Progenitor cell of endocrine pancreas (in vitro differentiated cells): ENCODE measurements at regions not wholly inside any gene's neighbourhood (a gene's known extent, or its start where the extent isn't known, plus 50 kb on each side); places are given as distances from the start of the nearest gene placed in this dataset.
A peak's percentile ranks its signal among the peaks of the same experiment; 100 is the strongest.

Experiments used
- DNase-seq: peaks from one replicate; pipeline ENCODE4 v3.0.0; 2021; ENCODE audit warnings: low spot score; ENCODE audit not compliant: unreplicated experiment
- H3K27ac Mint-ChIP-seq: 2 replicates; pipeline ENCODE4 v1.8.0; 2021; ENCODE audit warnings: mild to moderate bottlenecking, moderate library complexity, mixed read lengths
- H3K27me3 Mint-ChIP-seq: 2 replicates; pipeline ENCODE4 v1.8.0; 2021; ENCODE audit warnings: mixed read lengths
- H3K36me3 Mint-ChIP-seq: 2 replicates; pipeline ENCODE4 v1.8.0; 2022; ENCODE audit warnings: mixed read lengths; ENCODE audit not compliant: insufficient read depth
- H3K4me1 Mint-ChIP-seq: 2 replicates; pipeline ENCODE4 v1.8.0; 2021; ENCODE audit warnings: low read depth, mixed read lengths
- H3K4me3 Mint-ChIP-seq: 2 replicates; pipeline ENCODE4 v1.8.0; 2021; ENCODE audit warnings: low read depth, mild to moderate bottlenecking, moderate library complexity, mixed read lengths
- H3K9me3 Mint-ChIP-seq: 2 replicates; pipeline ENCODE4 v1.8.0; 2021; ENCODE audit warnings: low read depth, mixed read lengths
- CTCF ChIP-seq: fragments of 200-600 bp; sonication (generic); IDR thresholded peaks from one replicate; pipeline ENCODE4 v1.5.0; 2021; ENCODE audit warnings: antibody characterized with exemption, mild to moderate bottlenecking; ENCODE audit not compliant: unreplicated experiment

- Mint-ChIP-seq H3K4me1 (peaks cover 23% of the 10 kb centered on the region), H3K27ac (no peak overlapping the region), H3K36me3 (no peaks in the 10 kb centered on the region), H3K27me3 (no peaks in the 10 kb centered on the region), H3K4me3 (no peak overlapping the region), H3K9me3 (no peaks in the 10 kb centered on the region)
- TF ChIP-seq CTCF = no peak
- no peak for DNase-seq
Measured at GRCh38 chr1:229203991-229204632, 66.8 kb upstream of the RAB4A start.

- TF ChIP-seq CTCF = no peak
- Mint-ChIP-seq H3K4me1 (peaks cover 24% of the 10 kb centered on the region), H3K27me3 (no peaks in the 10 kb centered on the region)
Measured at GRCh38 chr1:229204921-229205777, 65.8 kb upstream of the RAB4A start.

GRCh38 chr1:229205854-229206253 lies 65.1 kb upstream of the RAB4A start:
- Mint-ChIP-seq H3K27ac (peak overlapping the region; percentile 37), H3K4me1 (peaks cover 22% of the 10 kb centered on the region), H3K27me3 (no peaks in the 10 kb centered on the region), H3K36me3 (no peaks in the 10 kb centered on the region), H3K4me3 (no peak overlapping the region), H3K9me3 (no peaks in the 10 kb centered on the region)
- no peak for DNase-seq
- no peak for TF ChIP-seq CTCF

More at GRCh38 chr1:229204921-229205777, 65.8 kb upstream of the RAB4A start:
- no peaks in the 10 kb centered on the region for H3K36me3 Mint-ChIP-seq
- H3K9me3 Mint-ChIP-seq = no peaks in the 10 kb centered on the region
- H3K4me3 Mint-ChIP-seq = no peak overlapping the region
- no peak for DNase-seq
- H3K27ac Mint-ChIP-seq = peak overlapping the region; percentile 51

- no peak overlapping the region for H3K27ac Mint-ChIP-seq
- no peak for DNase-seq
- no peaks in the 10 kb centered on the region for H3K36me3 Mint-ChIP-seq
- H3K4me3 Mint-ChIP-seq = no peak overlapping the region
- TF ChIP-seq CTCF = no peak
- peaks cover 20% of the 10 kb centered on the region for H3K4me1 Mint-ChIP-seq
- H3K9me3 Mint-ChIP-seq = no peaks in the 10 kb centered on the region
- no peaks in the 10 kb centered on the region for H3K27me3 Mint-ChIP-seq
Measured at GRCh38 chr1:229207916-229208315, 63.0 kb upstream of the RAB4A start.

- H3K4me1 Mint-ChIP-seq = peaks cover 20% of the 10 kb centered on the region
- H3K36me3 Mint-ChIP-seq = no peaks in the 10 kb centered on the region
- no peak for DNase-seq
- no peak overlapping the region for H3K27ac Mint-ChIP-seq
- TF ChIP-seq CTCF = no peak
- no peaks in the 10 kb centered on the region for H3K27me3 Mint-ChIP-seq
- H3K4me3 Mint-ChIP-seq = no peak overlapping the region
- H3K9me3 Mint-ChIP-seq = no peaks in the 10 kb centered on the region
Measured at GRCh38 chr1:229208481-229208880, 62.4 kb upstream of the RAB4A start.
